ENCODE measurements at regions not wholly inside any gene's neighbourhood (a gene's known extent, or its start where the extent isn't known, plus 50 kb on each side); places are given as distances from the start of the nearest gene placed in this dataset.

GRCh38 chr13:77456271-77456670 lies 79.2 kb upstream of the SCEL start:
- H3K9me3 ChIP-seq (replicated peaks in 1 of 2; ENCODE audit: control insufficient read depth in 1 of 2, insufficient read depth in 1 of 2, low read length in 2 of 2): no peaks in the 10 kb centered on the region
- Mint-ChIP-seq H3K36me3 (no peaks in the 10 kb centered on the region), H3K4me3 (peak overlapping the region in 1 of 2 donors; percentile 0), H3K9me3 (peaks cover 0 to 6% (median 1%) of the 10 kb centered on the region in 7 donors), H3K4me1 (peaks cover 51% of the 10 kb centered on the region), H3K27me3 (ENCODE audit: low read depth in 3 of 3) (no peaks in the 10 kb centered on the region), H3K27ac (peak overlapping the region; percentile 17 to 89 (median 71))
- peaks cover 26 to 43% of the 10 kb centered on the region in 2 donors for H3K4me1 ChIP-seq (ENCODE audit: control insufficient read depth in 1 of 2, insufficient read depth in 2 of 2, low read length in 2 of 2)
- peak overlapping the region; percentile 5 for H3K4me2 ChIP-seq (replicated peaks; ENCODE audit: extremely low read depth, low read length, poor library complexity, severe bottlenecking)
- H3K4me3 ChIP-seq (replicated peaks in 1 of 3; ENCODE audit: low read depth in 2 of 3, low read length in 3 of 3): no peak overlapping the region
- H3K27ac ChIP-seq (ENCODE audit: low read depth in 1 of 2, low read length in 2 of 2): peak overlapping the region in 1 of 2 donors; percentile 57
- H2AFZ ChIP-seq (ENCODE audit: insufficient read depth, low read depth, low read length, poor library complexity, severe bottlenecking): no peak overlapping the region
- TF ChIP-seq, protein P1, sequence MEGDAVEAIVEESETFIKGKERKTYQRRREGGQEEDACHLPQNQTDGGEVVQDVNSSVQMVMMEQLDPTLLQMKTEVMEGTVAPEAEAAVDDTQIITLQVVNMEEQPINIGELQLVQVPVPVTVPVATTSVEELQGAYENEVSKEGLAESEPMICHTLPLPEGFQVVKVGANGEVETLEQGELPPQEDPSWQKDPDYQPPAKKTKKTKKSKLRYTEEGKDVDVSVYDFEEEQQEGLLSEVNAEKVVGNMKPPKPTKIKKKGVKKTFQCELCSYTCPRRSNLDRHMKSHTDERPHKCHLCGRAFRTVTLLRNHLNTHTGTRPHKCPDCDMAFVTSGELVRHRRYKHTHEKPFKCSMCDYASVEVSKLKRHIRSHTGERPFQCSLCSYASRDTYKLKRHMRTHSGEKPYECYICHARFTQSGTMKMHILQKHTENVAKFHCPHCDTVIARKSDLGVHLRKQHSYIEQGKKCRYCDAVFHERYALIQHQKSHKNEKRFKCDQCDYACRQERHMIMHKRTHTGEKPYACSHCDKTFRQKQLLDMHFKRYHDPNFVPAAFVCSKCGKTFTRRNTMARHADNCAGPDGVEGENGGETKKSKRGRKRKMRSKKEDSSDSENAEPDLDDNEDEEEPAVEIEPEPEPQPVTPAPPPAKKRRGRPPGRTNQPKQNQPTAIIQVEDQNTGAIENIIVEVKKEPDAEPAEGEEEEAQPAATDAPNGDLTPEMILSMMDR (IDR thresholded peaks at IDR 0.05): no peak
- no peak overlapping the region for H3K9ac ChIP-seq (ENCODE audit: insufficient read depth, low read length, poor library complexity, severe bottlenecking)
- no peaks in the 10 kb centered on the region for H3K27me3 ChIP-seq (ENCODE audit: control insufficient read depth in 2 of 2, insufficient read depth in 2 of 2, low read length in 2 of 2)
- peak; percentile 11 to 49 (median 39) for DNase-seq
- no peaks in the 10 kb centered on the region for H3K36me3 ChIP-seq (replicated peaks in 1 of 2; ENCODE audit: control insufficient read depth in 1 of 2, insufficient read depth in 2 of 2, low read length in 2 of 2)
- H3K79me2 ChIP-seq (ENCODE audit: insufficient read depth, low read length): no peaks in the 10 kb centered on the region
- intact Hi-C loops (cut with micrococcal nuclease): no loop called here
- 0% methylated on average over 1 of the region's 1 CpG for WGBS (ENCODE audit: insufficient coverage)
- no peaks in the 10 kb centered on the region for H4K20me1 ChIP-seq (ENCODE audit: insufficient read depth, low read length)

GRCh38 chr13:77449265-77449664 lies 86.2 kb upstream of the SCEL start:
- intact Hi-C loops (cut with micrococcal nuclease): no loop called here
- Histone ChIP-seq H3K9me3 (replicated peaks in 1 of 2; ENCODE audit: control insufficient read depth in 1 of 2, insufficient read depth in 1 of 2, low read length in 2 of 2) (no peaks in the 10 kb centered on the region), H3K27ac (ENCODE audit: low read depth in 1 of 2, low read length in 2 of 2) (no peak overlapping the region), H4K20me1 (ENCODE audit: insufficient read depth, low read length) (no peaks in the 10 kb centered on the region), H3K4me3 (replicated peaks in 1 of 3; ENCODE audit: low read depth in 2 of 3, low read length in 3 of 3) (no peak overlapping the region), H3K27me3 (ENCODE audit: control insufficient read depth in 2 of 2, insufficient read depth in 2 of 2, low read length in 2 of 2) (no peaks in the 10 kb centered on the region), H3K4me1 (ENCODE audit: control insufficient read depth in 1 of 2, insufficient read depth in 2 of 2, low read length in 2 of 2) (peaks cover 7 to 9% of the 10 kb centered on the region in 2 donors), H3K4me2 (replicated peaks; ENCODE audit: extremely low read depth, low read length, poor library complexity, severe bottlenecking) (no peak overlapping the region), H3K9ac (ENCODE audit: insufficient read depth, low read length, poor library complexity, severe bottlenecking) (no peak overlapping the region), H3K79me2 (ENCODE audit: insufficient read depth, low read length) (no peaks in the 10 kb centered on the region), H3K36me3 (replicated peaks in 1 of 2; ENCODE audit: control insufficient read depth in 1 of 2, insufficient read depth in 2 of 2, low read length in 2 of 2) (no peaks in the 10 kb centered on the region), H2AFZ (ENCODE audit: insufficient read depth, low read depth, low read length, poor library complexity, severe bottlenecking) (no peak overlapping the region)
- no peak for DNase-seq
- TF ChIP-seq, protein P1 (IDR thresholded peaks at IDR 0.05): no peak
- Mint-ChIP-seq H3K27ac (no peak overlapping the region), H3K27me3 (ENCODE audit: low read depth in 3 of 3) (peaks cover 0 to 3% (median 3%) of the 10 kb centered on the region in 3 donors), H3K4me1 (peaks cover 13% of the 10 kb centered on the region), H3K36me3 (no peaks in the 10 kb centered on the region), H3K4me3 (peak overlapping the region in 1 of 2 donors; percentile 85), H3K9me3 (peaks cover 0 to 2% (median 0%) of the 10 kb centered on the region in 7 donors)
- no CpG with 5 or more reads among the region's 2 CpGs for WGBS (ENCODE audit: insufficient coverage)

Measured in CD14-positive monocyte (primary cell).